ENCODE measurements at regions not wholly inside any gene's neighbourhood (a gene's known extent, or its start where the extent isn't known, plus 50 kb on each side); places are given as distances from the start of the nearest gene placed in this dataset.

DNA sequence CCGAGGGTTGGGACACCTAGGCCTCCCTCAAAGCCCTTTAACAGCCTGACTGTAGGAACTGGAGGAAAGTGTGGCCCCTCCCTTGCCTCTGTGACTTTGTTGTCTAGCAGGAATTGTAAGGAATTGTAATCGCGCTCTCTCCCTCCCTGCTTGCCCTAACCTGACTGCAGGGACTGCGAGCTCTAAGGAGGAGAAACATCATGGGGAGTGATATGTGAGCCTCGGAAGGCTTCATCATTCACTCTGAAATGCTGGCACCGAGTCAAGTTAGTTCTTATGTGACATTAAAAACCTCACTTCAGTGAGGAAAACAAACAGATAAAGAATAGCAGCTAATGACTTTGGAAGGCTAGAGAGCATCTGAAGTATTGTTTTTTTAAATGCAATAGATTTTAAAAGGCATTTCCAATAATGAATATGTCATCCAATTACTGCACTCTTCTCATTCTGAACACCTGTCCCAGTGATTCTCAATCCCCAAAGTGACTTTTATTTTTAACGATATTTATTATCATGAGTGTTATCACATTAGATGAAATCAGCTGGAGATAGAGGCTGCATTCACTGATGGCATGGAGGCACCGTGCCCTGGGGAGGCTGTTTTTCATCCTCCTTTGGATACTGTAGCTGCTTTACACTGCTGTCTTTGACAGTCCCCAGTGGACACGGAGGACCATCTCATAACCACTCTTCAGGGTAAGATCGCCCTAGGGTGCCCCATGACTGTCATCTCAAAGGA is 58.5 kb upstream of the NTM start (continued):
- TF ChIP-seq CREB3 (tag; conservative IDR thresholded peaks at IDR 0.05; ENCODE audit: low read depth), result no peak
- TF ChIP-seq, protein P1, sequence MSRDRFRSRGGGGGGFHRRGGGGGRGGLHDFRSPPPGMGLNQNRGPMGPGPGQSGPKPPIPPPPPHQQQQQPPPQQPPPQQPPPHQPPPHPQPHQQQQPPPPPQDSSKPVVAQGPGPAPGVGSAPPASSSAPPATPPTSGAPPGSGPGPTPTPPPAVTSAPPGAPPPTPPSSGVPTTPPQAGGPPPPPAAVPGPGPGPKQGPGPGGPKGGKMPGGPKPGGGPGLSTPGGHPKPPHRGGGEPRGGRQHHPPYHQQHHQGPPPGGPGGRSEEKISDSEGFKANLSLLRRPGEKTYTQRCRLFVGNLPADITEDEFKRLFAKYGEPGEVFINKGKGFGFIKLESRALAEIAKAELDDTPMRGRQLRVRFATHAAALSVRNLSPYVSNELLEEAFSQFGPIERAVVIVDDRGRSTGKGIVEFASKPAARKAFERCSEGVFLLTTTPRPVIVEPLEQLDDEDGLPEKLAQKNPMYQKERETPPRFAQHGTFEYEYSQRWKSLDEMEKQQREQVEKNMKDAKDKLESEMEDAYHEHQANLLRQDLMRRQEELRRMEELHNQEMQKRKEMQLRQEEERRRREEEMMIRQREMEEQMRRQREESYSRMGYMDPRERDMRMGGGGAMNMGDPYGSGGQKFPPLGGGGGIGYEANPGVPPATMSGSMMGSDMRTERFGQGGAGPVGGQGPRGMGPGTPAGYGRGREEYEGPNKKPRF (IDR thresholded peaks at IDR 0.05; ENCODE audit: low read depth, low read length), result no peak
- no peak for TF ChIP-seq BDP1 (IDR thresholded peaks at IDR 0.05; ENCODE audit: insufficient read depth, insufficient read length)

Measured in K562 (cell line).